ENCODE measurements at regions not wholly inside any gene's neighbourhood (a gene's known extent, or its start where the extent isn't known, plus 50 kb on each side); places are given as distances from the start of the nearest gene placed in this dataset.

DNA sequence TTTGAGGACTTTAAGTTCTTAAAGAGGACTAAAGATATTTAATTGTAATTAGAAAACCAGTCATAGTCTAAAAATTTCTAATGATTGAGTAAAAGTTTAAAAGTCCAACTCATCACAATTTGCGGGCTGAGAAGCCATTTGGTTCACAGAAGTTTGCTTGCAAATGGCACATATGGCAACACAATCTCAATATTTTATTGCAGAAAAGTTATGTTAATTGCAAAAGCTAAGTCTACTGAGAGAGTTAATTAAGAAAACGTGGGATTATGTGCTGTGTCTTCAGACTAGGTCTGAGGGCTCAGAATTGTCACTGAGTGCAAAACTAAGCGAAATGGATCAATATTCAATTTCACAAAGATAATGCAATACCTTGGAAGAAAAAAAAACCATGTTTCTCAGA is 289.7 kb downstream of the PYDC2 start:
- no peaks in the 10 kb centered on the region for H3F3A ChIP-seq (ENCODE audit: insufficient read depth)
- in situ Hi-C loops (cut with MboI) = no loop called here
- 5% methylated on average over 3 of the region's 3 CpGs for WGBS, 2 experiments (ENCODE audit: low coverage in 1 of 2, low lambda C conversion rate in 2 of 2, missing lambda C conversion rate in 2 of 2)
- no peak overlapping the region for H3K9ac ChIP-seq
- no peak for DNase-seq
- no peaks in the 10 kb centered on the region for H3K36me3 ChIP-seq (ENCODE audit: low read depth)
- no peaks in the 10 kb centered on the region for H4K20me1 ChIP-seq (ENCODE audit: insufficient read depth)
- H3K4me3 ChIP-seq = no peak overlapping the region
- H3K79me2 ChIP-seq (ENCODE audit: insufficient read depth) = no peaks in the 10 kb centered on the region
- H3K4me1 ChIP-seq (ENCODE audit: insufficient read depth) = no peaks in the 10 kb centered on the region
- H3K4me2 ChIP-seq (ENCODE audit: unreplicated experiment) = no peak overlapping the region
- no peak for TF ChIP-seq EZH2 (IDR thresholded peaks at IDR 0.05; ENCODE audit: insufficient read depth, poor library complexity, severe bottlenecking)
- H3K27ac ChIP-seq = no peak overlapping the region
- H2AFZ ChIP-seq = no peak overlapping the region
- H3K27me3 ChIP-seq (replicated peaks; ENCODE audit: insufficient read depth) = no peaks in the 10 kb centered on the region
- no peaks in the 10 kb centered on the region for H3K9me3 ChIP-seq (ENCODE audit: low read depth)
- no peaks in the 10 kb centered on the region; the same call in 1 of the 2 replicates for H3K9me2 ChIP-seq (ENCODE audit: insufficient read depth)

DNA sequence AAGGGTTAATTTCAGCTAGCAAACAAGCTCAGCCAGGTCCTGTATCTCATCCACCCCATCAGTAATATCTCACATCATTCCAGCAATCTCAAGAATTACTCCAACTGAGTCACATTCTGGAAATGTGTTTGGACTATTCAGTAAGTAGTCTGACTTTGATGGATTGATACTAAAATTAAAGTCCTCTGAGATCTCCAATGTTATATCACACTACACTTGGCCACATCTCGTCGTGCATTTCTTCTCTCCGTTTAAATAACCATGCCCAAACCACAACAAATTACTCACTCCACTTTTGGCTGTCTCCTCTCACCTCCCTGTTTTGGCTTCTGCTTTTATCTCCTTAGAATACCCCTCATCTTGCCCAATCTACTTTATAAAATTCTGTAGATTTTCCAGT is 292.2 kb downstream of the PYDC2 start:
- Histone ChIP-seq H3K79me2 (ENCODE audit: insufficient read depth) (no peaks in the 10 kb centered on the region), H3K4me2 (ENCODE audit: unreplicated experiment) (no peak overlapping the region), H3F3A (ENCODE audit: insufficient read depth) (no peaks in the 10 kb centered on the region), H2AFZ (no peak overlapping the region), H3K27me3 (replicated peaks; ENCODE audit: insufficient read depth) (no peaks in the 10 kb centered on the region), H3K36me3 (ENCODE audit: low read depth) (no peaks in the 10 kb centered on the region), H4K20me1 (ENCODE audit: insufficient read depth) (no peaks in the 10 kb centered on the region), H3K4me1 (ENCODE audit: insufficient read depth) (no peaks in the 10 kb centered on the region), H3K9ac (no peak overlapping the region), H3K27ac (no peak overlapping the region), H3K9me2 (ENCODE audit: insufficient read depth) (no peaks in the 10 kb centered on the region; the same call in 1 of the 2 replicates), H3K9me3 (ENCODE audit: low read depth) (no peaks in the 10 kb centered on the region), H3K4me3 (no peak overlapping the region)
- no peak for TF ChIP-seq EZH2phosphoT487 (IDR thresholded peaks at IDR 0.05; ENCODE audit: insufficient read depth, low read depth)
- TF ChIP-seq EZH2 (IDR thresholded peaks at IDR 0.05; ENCODE audit: insufficient read depth, poor library complexity, severe bottlenecking) = no peak
- DNase-seq = peak; percentile 8
- in situ Hi-C loops (cut with MboI) = no loop called here
- WGBS, 2 experiments (ENCODE audit: low coverage in 1 of 2, low lambda C conversion rate in 2 of 2, missing lambda C conversion rate in 2 of 2) = 4 to 12% methylated on average over 3 of the region's 3 CpGs

DNA sequence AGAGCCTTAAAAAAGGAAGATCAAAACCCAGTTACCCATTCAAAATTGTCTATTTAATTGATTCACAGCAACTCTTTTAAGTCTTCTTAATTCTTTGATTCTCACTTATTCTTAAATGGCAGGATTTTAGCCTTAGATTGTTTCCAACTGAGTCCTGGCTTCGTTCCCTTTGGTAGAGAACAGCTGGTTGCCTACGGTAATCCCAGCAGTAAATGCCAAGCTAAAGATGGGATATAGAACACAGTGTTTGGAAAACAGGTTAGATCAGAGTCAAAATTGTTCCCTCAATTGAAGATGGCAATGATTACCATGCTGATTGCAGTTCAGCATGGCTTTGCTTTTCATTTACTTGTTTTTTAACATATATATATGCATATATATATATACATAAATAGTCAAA is 300.9 kb downstream of the PYDC2 start:
- in situ Hi-C loops (cut with MboI) = no loop called here
- H3K9ac ChIP-seq = no peak overlapping the region
- no peak overlapping the region for H2AFZ ChIP-seq
- WGBS, 2 experiments (ENCODE audit: low coverage in 1 of 2, low lambda C conversion rate in 2 of 2, missing lambda C conversion rate in 2 of 2) = 0 to 6% methylated on average over 2 of the region's 2 CpGs
- DNase-seq = peak; percentile 2
- no peak overlapping the region for H3K4me3 ChIP-seq
- peaks cover 3% of the 10 kb centered on the region; the same call in 1 of the 2 replicates for H3K4me1 ChIP-seq (ENCODE audit: insufficient read depth)
- H3K27me3 ChIP-seq (replicated peaks; ENCODE audit: insufficient read depth) = no peaks in the 10 kb centered on the region
- TF ChIP-seq EZH2 (IDR thresholded peaks at IDR 0.05; ENCODE audit: insufficient read depth, poor library complexity, severe bottlenecking) (no peak), EZH2phosphoT487 (IDR thresholded peaks at IDR 0.05; ENCODE audit: insufficient read depth, low read depth) (no peak)
- no peaks in the 10 kb centered on the region for H4K20me1 ChIP-seq (ENCODE audit: insufficient read depth)
- H3K4me2 ChIP-seq (ENCODE audit: unreplicated experiment) = peak overlapping the region; percentile 54
- H3F3A ChIP-seq (ENCODE audit: insufficient read depth) = no peaks in the 10 kb centered on the region
- no peaks in the 10 kb centered on the region for H3K9me2 ChIP-seq (ENCODE audit: insufficient read depth)
- H3K36me3 ChIP-seq (ENCODE audit: low read depth) = no peaks in the 10 kb centered on the region
- H3K27ac ChIP-seq = no peak overlapping the region
- no peaks in the 10 kb centered on the region for H3K9me3 ChIP-seq (ENCODE audit: low read depth)
- no peaks in the 10 kb centered on the region for H3K79me2 ChIP-seq (ENCODE audit: insufficient read depth)

DNA sequence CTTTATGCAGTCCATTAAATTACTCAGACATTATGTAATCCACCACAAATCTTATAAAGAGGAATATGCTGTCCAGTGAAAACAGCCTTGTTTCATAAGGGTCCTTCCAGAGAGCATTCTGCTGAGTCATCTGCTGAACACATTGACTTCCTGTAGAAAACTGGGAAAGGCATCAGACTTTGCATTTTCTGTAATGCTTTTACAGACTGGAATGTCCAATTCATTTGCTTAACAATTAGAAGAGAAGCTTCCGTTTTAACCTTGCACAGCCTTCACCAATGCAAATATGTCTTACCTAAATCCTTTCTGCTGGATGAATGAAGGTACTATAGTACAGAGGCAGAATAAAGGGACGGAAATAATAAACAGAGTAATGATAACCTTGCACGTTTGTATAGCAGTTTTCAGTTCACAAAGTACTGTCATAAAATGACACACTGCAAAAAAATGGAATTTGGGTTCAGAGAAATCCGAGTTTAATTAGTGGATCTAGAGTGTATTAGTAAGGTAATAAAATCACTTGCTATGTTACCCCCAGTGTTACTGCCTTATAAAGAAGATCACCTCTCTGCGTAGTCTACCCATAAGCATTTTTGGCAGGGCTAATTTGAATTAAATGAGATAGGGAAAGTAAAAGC is 301.5 kb downstream of the PYDC2 start:
- peak overlapping the region; percentile 36; the same call in 1 of the 2 replicates for H2AFZ ChIP-seq
- no peak overlapping the region for H3K9ac ChIP-seq
- no peaks in the 10 kb centered on the region for H3K36me3 ChIP-seq (ENCODE audit: low read depth)
- no peaks in the 10 kb centered on the region for H3K27me3 ChIP-seq (replicated peaks; ENCODE audit: insufficient read depth)
- H3F3A ChIP-seq (ENCODE audit: insufficient read depth) = no peaks in the 10 kb centered on the region
- in situ Hi-C loops (cut with MboI) = no loop called here
- 4 to 5% methylated on average over 5 of the region's 5 CpGs for WGBS, 2 experiments (ENCODE audit: low coverage in 1 of 2, low lambda C conversion rate in 2 of 2, missing lambda C conversion rate in 2 of 2)
- DNase-seq = peak; percentile 61
- H3K4me2 ChIP-seq (ENCODE audit: unreplicated experiment) = peak overlapping the region; percentile 54
- H3K9me3 ChIP-seq (ENCODE audit: low read depth) = no peaks in the 10 kb centered on the region
- H4K20me1 ChIP-seq (ENCODE audit: insufficient read depth) = no peaks in the 10 kb centered on the region
- H3K79me2 ChIP-seq (ENCODE audit: insufficient read depth) = no peaks in the 10 kb centered on the region
- H3K9me2 ChIP-seq (ENCODE audit: insufficient read depth) = no peaks in the 10 kb centered on the region
- TF ChIP-seq EZH2phosphoT487 (IDR thresholded peaks at IDR 0.05; ENCODE audit: insufficient read depth, low read depth) (no peak), EZH2 (IDR thresholded peaks at IDR 0.05; ENCODE audit: insufficient read depth, poor library complexity, severe bottlenecking) (no peak)
- H3K4me1 ChIP-seq (ENCODE audit: insufficient read depth) = peaks cover 3% of the 10 kb centered on the region; the same call in 1 of the 2 replicates
- peak overlapping the region; percentile 38 for H3K4me3 ChIP-seq
- H3K27ac ChIP-seq = peak overlapping the region; percentile 26; the same call in 1 of the 2 replicates

Measured in GM23248 (cell line).